ENCODE measurements at regions not wholly inside any gene's neighbourhood (a gene's known extent, or its start where the extent isn't known, plus 50 kb on each side); places are given as distances from the start of the nearest gene placed in this dataset.

DNA sequence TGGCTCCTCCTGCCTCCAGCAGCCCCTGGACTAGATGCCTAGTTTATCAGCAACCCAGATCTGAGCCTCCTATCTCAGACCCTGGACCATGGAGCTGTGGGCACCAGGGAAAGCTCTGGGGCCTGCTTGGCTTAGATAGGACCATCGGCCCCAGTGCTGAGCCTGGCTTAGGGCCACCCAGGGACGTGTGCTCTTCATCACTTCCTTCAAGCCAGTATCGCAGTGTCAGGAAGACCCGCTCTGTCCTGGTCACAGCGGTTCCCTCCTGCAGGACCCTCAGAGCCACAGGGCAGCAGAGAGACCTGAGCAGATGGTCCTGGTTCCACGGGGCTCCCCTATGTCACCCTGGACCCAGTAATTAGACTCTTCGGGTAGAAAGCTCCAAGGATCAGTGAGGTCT is 105.7 kb upstream of the FAM20C start:
- TF ChIP-seq, protein P1, sequence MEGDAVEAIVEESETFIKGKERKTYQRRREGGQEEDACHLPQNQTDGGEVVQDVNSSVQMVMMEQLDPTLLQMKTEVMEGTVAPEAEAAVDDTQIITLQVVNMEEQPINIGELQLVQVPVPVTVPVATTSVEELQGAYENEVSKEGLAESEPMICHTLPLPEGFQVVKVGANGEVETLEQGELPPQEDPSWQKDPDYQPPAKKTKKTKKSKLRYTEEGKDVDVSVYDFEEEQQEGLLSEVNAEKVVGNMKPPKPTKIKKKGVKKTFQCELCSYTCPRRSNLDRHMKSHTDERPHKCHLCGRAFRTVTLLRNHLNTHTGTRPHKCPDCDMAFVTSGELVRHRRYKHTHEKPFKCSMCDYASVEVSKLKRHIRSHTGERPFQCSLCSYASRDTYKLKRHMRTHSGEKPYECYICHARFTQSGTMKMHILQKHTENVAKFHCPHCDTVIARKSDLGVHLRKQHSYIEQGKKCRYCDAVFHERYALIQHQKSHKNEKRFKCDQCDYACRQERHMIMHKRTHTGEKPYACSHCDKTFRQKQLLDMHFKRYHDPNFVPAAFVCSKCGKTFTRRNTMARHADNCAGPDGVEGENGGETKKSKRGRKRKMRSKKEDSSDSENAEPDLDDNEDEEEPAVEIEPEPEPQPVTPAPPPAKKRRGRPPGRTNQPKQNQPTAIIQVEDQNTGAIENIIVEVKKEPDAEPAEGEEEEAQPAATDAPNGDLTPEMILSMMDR (IDR thresholded peaks at IDR 0.05), result no peak
- H3K4me1 ChIP-seq, result no peaks in the 10 kb centered on the region
- H3K9ac ChIP-seq (ENCODE audit: low read depth in 2 of 2, low read length in 2 of 2), result no peak overlapping the region
- no peak overlapping the region for H3K4me3 ChIP-seq
- no peaks in the 10 kb centered on the region for H3K9me3 ChIP-seq
- no peak for DNase-seq
- no peaks in the 10 kb centered on the region for H3K36me3 ChIP-seq
- no peak overlapping the region for H3K27ac ChIP-seq
- no peaks in the 10 kb centered on the region for H3K27me3 ChIP-seq
- intact Hi-C loops (cut with DNase I), result no loop called here

GRCh38 chr7:87047-87446 is 105.3 kb upstream of the FAM20C start:
- Histone ChIP-seq H3K27ac (no peak overlapping the region), H3K9me3 (no peaks in the 10 kb centered on the region), H3K36me3 (no peaks in the 10 kb centered on the region), H3K9ac (ENCODE audit: low read depth in 2 of 2, low read length in 2 of 2) (no peak overlapping the region), H3K4me3 (no peak overlapping the region), H3K27me3 (no peaks in the 10 kb centered on the region), H3K4me1 (no peaks in the 10 kb centered on the region)
- DNase-seq, result no peak
- intact Hi-C loops (cut with DNase I), result no loop called here
- TF ChIP-seq, protein P1 (IDR thresholded peaks at IDR 0.05), result no peak

DNA sequence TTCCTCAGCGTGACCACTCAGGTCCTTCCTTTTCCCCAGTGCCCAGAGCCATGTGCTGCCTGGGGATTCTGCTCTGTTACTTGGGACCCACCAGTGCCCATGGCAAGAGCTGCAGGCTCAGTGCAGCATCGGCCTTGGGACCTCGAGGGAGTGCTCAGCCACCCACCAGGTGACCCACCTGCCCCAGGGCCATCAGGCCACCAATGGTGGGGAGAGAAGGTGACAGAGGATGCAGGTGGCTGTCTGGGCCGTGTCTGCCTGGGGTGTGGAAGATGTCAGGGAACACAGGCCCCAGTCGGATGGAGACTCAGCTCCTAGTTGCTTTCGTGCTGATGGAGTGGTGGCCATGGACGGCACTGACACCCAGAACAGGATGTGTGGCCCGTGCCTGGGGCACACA is 104.7 kb upstream of the FAM20C start:
- Histone ChIP-seq H3K9ac (ENCODE audit: low read depth in 2 of 2, low read length in 2 of 2) (no peak overlapping the region), H3K27me3 (no peaks in the 10 kb centered on the region), H3K27ac (no peak overlapping the region), H3K4me1 (no peaks in the 10 kb centered on the region), H3K36me3 (no peaks in the 10 kb centered on the region), H3K9me3 (no peaks in the 10 kb centered on the region), H3K4me3 (no peak overlapping the region)
- intact Hi-C loops (cut with DNase I), result no loop called here
- DNase-seq, result no peak
- TF ChIP-seq, protein P1 (IDR thresholded peaks at IDR 0.05), result no peak

GRCh38 chr7:88095-88926 is 104.1 kb upstream of the FAM20C start:
- DNase-seq, result no peak
- no peaks in the 10 kb centered on the region for H3K9me3 ChIP-seq
- H3K27ac ChIP-seq, result no peak overlapping the region
- no peaks in the 10 kb centered on the region for H3K4me1 ChIP-seq
- no peaks in the 10 kb centered on the region for H3K27me3 ChIP-seq
- no peak overlapping the region for H3K9ac ChIP-seq (ENCODE audit: low read depth in 2 of 2, low read length in 2 of 2)
- TF ChIP-seq, protein P1 (IDR thresholded peaks at IDR 0.05), result no peak
- intact Hi-C loops (cut with DNase I), result no loop called here
- no peak overlapping the region for H3K4me3 ChIP-seq
- no peaks in the 10 kb centered on the region for H3K36me3 ChIP-seq

GRCh38 chr7:88927-89231 is 103.5 kb upstream of the FAM20C start:
- intact Hi-C loops (cut with DNase I), result no loop called here
- Histone ChIP-seq H3K36me3 (no peaks in the 10 kb centered on the region), H3K9ac (ENCODE audit: low read depth in 2 of 2, low read length in 2 of 2) (no peak overlapping the region), H3K9me3 (no peaks in the 10 kb centered on the region), H3K4me3 (no peak overlapping the region), H3K27ac (no peak overlapping the region), H3K27me3 (no peaks in the 10 kb centered on the region), H3K4me1 (no peaks in the 10 kb centered on the region)
- no peak for DNase-seq
- TF ChIP-seq, protein P1 (IDR thresholded peaks at IDR 0.05), result no peak

Measured in colonic mucosa (tissue), 4 donors.